Testis (tissue), 2 donors: ENCODE measurements at regions not wholly inside any gene's neighbourhood (a gene's known extent, or its start where the extent isn't known, plus 50 kb on each side); places are given as distances from the start of the nearest gene placed in this dataset.
A peak's percentile ranks its signal among the peaks of the same experiment; 100 is the strongest.
"Not testable (repeated sequence)": the region's sequence is repeated elsewhere in the genome, so short reads cannot be mapped to it uniquely, and the experiment has no call there.

Experiments
- DNase-seq: peaks from one replicate; pipeline ENCODE4 v3.0.0-alpha.2; 2019
- H3K27ac ChIP-seq, 2 donors: fragments of 200-600 bp; sonication (generic); one replicate each; pipeline ENCODE4 v1.5.1; 2019
- H3K27me3 ChIP-seq: fragments of 200-600 bp; sonication (generic); one replicate; pipeline ENCODE4 v1.5.1; 2019
- H3K36me3 ChIP-seq: fragments of 200-600 bp; sonication (generic); one replicate; pipeline ENCODE4 v1.5.1; 2017; ENCODE audit warnings: low read depth; ENCODE audit errors: missing control alignments
- H3K4me1 ChIP-seq: fragments of 200-600 bp; sonication (generic); one replicate; pipeline ENCODE4 v1.5.1; 2019
- H3K4me3 ChIP-seq, 2 donors: fragments of 200-600 bp; sonication (generic); one replicate each; pipeline ENCODE4 v1.5.1; 2017 to 2019
- H3K9me3 ChIP-seq: fragments of 200-600 bp; sonication (generic); one replicate; pipeline ENCODE4 v1.5.1; 2017
- POLR2A ChIP-seq: fragments of 450-650 bp; IDR thresholded peaks from one replicate; pipeline ENCODE4 v1.6.1; 2017; ENCODE audit warnings: antibody characterized with exemption, mild to moderate bottlenecking, moderate library complexity
- WGBS, 2 donors: methylation state at CpG; one replicate each; pipeline ENCODE4 v1.1.5; 2018; 5-methylcytosine and 5-hydroxymethylcytosine counted together
- intact Hi-C: fragments of 100-400 bp; cut with DNase I; formaldehyde crosslinking; loops from one replicate; pipeline ENCODE4 v1.15.1; 2023; ENCODE audit warnings: low total_unique reads
- TF ChIP-seq, protein P1 (sequence below), 3 experiments: fragments of 450-650 bp in 2 of 3; fragments of 200-600 bp in 1 of 3; sonication (generic) in 1 of 3; IDR thresholded peaks; one replicate each; pipeline ENCODE4 v1.5.1; 2016 to 2019; ENCODE audit warnings: antibody characterized with exemption in 3 of 3, mild to moderate bottlenecking in 2 of 3, moderate library complexity in 1 of 3

- H3K4me3 ChIP-seq: no peak overlapping the region
- WGBS, 2 donors: 95 to 96% methylated on average over 4 of the region's 4 CpGs
- H3K9me3 ChIP-seq: no peaks in the 10 kb centered on the region
- H3K27me3 ChIP-seq: no peaks in the 10 kb centered on the region
- DNase-seq: no peak
- H3K4me1 ChIP-seq: peaks cover 5% of the 10 kb centered on the region
- TF ChIP-seq, protein P1, sequence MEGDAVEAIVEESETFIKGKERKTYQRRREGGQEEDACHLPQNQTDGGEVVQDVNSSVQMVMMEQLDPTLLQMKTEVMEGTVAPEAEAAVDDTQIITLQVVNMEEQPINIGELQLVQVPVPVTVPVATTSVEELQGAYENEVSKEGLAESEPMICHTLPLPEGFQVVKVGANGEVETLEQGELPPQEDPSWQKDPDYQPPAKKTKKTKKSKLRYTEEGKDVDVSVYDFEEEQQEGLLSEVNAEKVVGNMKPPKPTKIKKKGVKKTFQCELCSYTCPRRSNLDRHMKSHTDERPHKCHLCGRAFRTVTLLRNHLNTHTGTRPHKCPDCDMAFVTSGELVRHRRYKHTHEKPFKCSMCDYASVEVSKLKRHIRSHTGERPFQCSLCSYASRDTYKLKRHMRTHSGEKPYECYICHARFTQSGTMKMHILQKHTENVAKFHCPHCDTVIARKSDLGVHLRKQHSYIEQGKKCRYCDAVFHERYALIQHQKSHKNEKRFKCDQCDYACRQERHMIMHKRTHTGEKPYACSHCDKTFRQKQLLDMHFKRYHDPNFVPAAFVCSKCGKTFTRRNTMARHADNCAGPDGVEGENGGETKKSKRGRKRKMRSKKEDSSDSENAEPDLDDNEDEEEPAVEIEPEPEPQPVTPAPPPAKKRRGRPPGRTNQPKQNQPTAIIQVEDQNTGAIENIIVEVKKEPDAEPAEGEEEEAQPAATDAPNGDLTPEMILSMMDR (IDR thresholded peaks at IDR 0.05): no peak
- no peak for TF ChIP-seq POLR2A
- H3K27ac ChIP-seq: no peak overlapping the region
- intact Hi-C loops: no loop called here
- no peaks in the 10 kb centered on the region for H3K36me3 ChIP-seq
Observed at GRCh38 chr12:80015660-80016059, 80.8 kb upstream of the PPP1R12A start.

DNA sequence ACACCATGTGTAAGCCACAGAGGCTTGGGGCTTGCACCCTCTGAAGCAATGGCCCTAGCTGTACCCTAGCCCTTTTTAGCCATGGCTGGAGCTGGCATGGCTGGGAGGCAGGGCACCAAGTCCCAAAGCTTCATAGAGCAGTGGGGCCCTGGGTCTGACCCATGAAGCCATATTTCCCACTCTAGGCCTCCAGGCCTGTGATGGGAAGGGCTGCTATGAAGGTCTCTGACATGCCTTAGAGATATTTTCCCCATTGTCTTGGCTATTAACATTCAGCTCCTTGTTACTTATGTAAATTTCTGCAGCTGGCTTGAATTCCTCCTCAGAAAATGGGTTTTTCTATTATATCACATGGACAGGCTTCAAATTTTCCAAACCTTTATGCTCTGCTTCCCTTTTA, 68.8 kb upstream of the PPP1R12A start:
- H3K27ac ChIP-seq, H3K9me3 ChIP-seq, H3K27me3 ChIP-seq, H3K4me3 ChIP-seq, intact Hi-C loops, H3K4me1 ChIP-seq, DNase-seq, H3K36me3 ChIP-seq: not testable (repeated sequence)

GRCh38 chr12:80001562-80001961, 66.7 kb upstream of the PPP1R12A start:
- Histone ChIP-seq H3K27me3 (no peaks in the 10 kb centered on the region), H3K36me3 (no peaks in the 10 kb centered on the region), H3K4me3 (no peak overlapping the region), H3K27ac (no peak overlapping the region), H3K9me3 (no peaks in the 10 kb centered on the region), H3K4me1 (peaks cover 3% of the 10 kb centered on the region)
- no peak for DNase-seq
- intact Hi-C loops: no loop called here
- WGBS, 2 donors: 85 to 96% methylated on average over 1 of the region's 1 CpG
- no peak for TF ChIP-seq POLR2A
- TF ChIP-seq, protein P1 (IDR thresholded peaks at IDR 0.05): no peak

DNA sequence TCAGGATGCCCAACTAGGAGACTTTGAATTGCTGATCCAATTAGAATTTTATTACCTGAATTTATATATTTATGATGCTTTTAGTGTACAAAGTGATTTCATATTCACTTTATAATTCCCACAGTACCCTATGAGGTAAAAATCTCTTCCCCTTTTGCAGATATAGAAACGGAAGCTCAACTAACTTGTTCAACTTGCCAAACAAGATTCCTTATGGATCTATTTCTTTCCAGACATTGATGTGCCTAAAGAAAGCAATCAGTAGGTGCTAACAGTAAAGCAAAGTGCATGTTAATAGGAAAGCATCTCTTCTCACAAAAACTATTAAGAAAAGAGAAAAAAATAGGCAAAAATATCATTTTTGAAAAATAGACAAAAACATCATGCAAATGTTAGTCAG, 65.9 kb upstream of the PPP1R12A start:
- Histone ChIP-seq H3K27me3 (no peaks in the 10 kb centered on the region), H3K4me1 (peaks cover 3% of the 10 kb centered on the region), H3K9me3 (no peaks in the 10 kb centered on the region), H3K4me3 (no peak overlapping the region), H3K36me3 (no peaks in the 10 kb centered on the region), H3K27ac (no peak overlapping the region)
- intact Hi-C loops: no loop called here
- 0 to 93% methylated on average over 1 of the region's 1 CpG for WGBS, 2 donors
- TF ChIP-seq, protein P1 (IDR thresholded peaks at IDR 0.05): no peak
- no peak for DNase-seq

DNA sequence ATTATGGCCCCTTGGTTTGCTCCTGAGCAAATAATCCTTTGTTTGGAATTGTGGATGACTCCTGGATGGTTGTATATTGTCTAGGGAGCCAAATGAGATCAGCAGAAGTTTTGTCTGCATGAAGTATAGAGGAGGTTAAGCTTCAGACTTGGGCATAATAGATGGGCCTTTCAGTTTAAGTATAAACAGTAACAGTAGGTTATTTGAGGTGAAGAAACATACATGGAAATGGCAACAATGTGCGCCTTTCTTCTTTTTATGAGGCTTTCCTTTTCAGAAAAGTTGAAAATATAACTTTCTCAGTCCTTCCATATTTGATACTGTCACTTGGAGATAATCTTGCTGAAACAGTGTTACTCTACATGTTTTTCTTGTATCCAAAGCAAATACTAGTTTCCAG, 63.7 kb upstream of the PPP1R12A start:
- intact Hi-C loops: no loop called here
- no peak overlapping the region for H3K4me3 ChIP-seq
- WGBS, 2 donors: 70 to 75% methylated on average over 1 of the region's 1 CpG
- H3K36me3 ChIP-seq: no peaks in the 10 kb centered on the region
- H3K4me1 ChIP-seq: peaks cover 3% of the 10 kb centered on the region
- DNase-seq: no peak
- H3K27me3 ChIP-seq: no peaks in the 10 kb centered on the region
- H3K27ac ChIP-seq: peak overlapping the region; percentile 25 to 67
- no peak for TF ChIP-seq POLR2A
- TF ChIP-seq, protein P1 (IDR thresholded peaks at IDR 0.05): no peak
- no peaks in the 10 kb centered on the region for H3K9me3 ChIP-seq
